SK-N-SH treated with all-trans-retinoic acid at 6 μM for 48 hours (cell line): ENCODE measurements at regions not wholly inside any gene's neighbourhood (a gene's known extent, or its start where the extent isn't known, plus 50 kb on each side); places are given as distances from the start of the nearest gene placed in this dataset.

ENCODE experiments used
- BACH2 ChIP-seq: fragments of 250-450 bp; sonication (Bioruptor Pico); IDR thresholded peaks from 2 replicates; pipeline ENCODE4 v1.9.0; 2021; ENCODE audit warnings: mild to moderate bottlenecking, borderline replicate concordance
- GLIS3 ChIP-seq: fragments of 250-450 bp; sonication (Bioruptor Pico); IDR thresholded peaks from 2 replicates; pipeline ENCODE4 v1.5.0; 2020; ENCODE audit warnings: mild to moderate bottlenecking, moderate library complexity
- OSR1 ChIP-seq: fragments of 250-450 bp; sonication (Bioruptor Pico); IDR thresholded peaks from 2 replicates; pipeline ENCODE4 v1.8.0; 2022; ENCODE audit warnings: moderate library complexity, mild to moderate bottlenecking, inconsistent platforms
- PATZ1 ChIP-seq: fragments of 250-450 bp; sonication (Bioruptor Pico); IDR thresholded peaks from 2 replicates; pipeline ENCODE4 v1.8.0; 2020; ENCODE audit warnings: mild to moderate bottlenecking, moderate library complexity, borderline replicate concordance
- SNAI2 ChIP-seq: fragments of 250-450 bp; sonication (Bioruptor Pico); IDR thresholded peaks from 2 replicates; pipeline ENCODE4 v1.5.0; 2020; ENCODE audit warnings: mild to moderate bottlenecking, moderate library complexity
- TOX ChIP-seq: fragments of 250-450 bp; sonication (Bioruptor Pico); IDR thresholded peaks from 2 replicates; pipeline ENCODE4 v1.8.0; 2021; ENCODE audit warnings: mild to moderate bottlenecking, moderate library complexity, borderline replicate concordance
- TSHZ2 ChIP-seq: fragments of 250-450 bp; sonication (Bioruptor Pico); IDR thresholded peaks from 2 replicates; pipeline ENCODE4 v1.5.0; 2020; ENCODE audit warnings: mild to moderate bottlenecking, moderate library complexity
- ZC3H10 ChIP-seq: fragments of 250-450 bp; sonication (Bioruptor Pico); IDR thresholded peaks from 2 replicates; pipeline ENCODE4 v1.5.1; 2021; ENCODE audit warnings: mild to moderate bottlenecking, moderate library complexity
- ZFP30 ChIP-seq: fragments of 450-650 bp; formaldehyde crosslinking; IDR thresholded peaks from 2 replicates; pipeline ENCODE4 v1.5.0; 2022; ENCODE audit warnings: mild to moderate bottlenecking, moderate library complexity
- ZNF565 ChIP-seq: fragments of 450-650 bp; formaldehyde crosslinking; conservative IDR thresholded peaks from 2 replicates; pipeline ENCODE4 v1.5.0; 2020; ENCODE audit warnings: low read depth, mild to moderate bottlenecking, moderate library complexity
- ZNF8 ChIP-seq: fragments of 450-650 bp; formaldehyde crosslinking; IDR thresholded peaks from 2 replicates; pipeline ENCODE4 v1.5.0; 2020; ENCODE audit warnings: mild to moderate bottlenecking, moderate library complexity

- TF ChIP-seq GLIS3 (no peak), TSHZ2 (CRISPR knock-in tag) (no peak), ZFP30 (CRISPR knock-in tag) (no peak), ZNF565 (CRISPR knock-in tag) (no peak), SNAI2 (no peak), PATZ1 (CRISPR knock-in tag) (no peak), OSR1 (CRISPR knock-in tag) (no peak), BACH2 (no peak), ZNF8 (CRISPR knock-in tag) (no peak), ZC3H10 (CRISPR knock-in tag) (no peak), TOX (CRISPR knock-in tag) (no peak)
Measured at GRCh38 chr16:35414563-35414962, 1955.2 kb downstream of the TP53TG3F start.
